Epithelial cell of proximal tubule (primary cell): ENCODE measurements at regions not wholly inside any gene's neighbourhood (a gene's known extent, or its start where the extent isn't known, plus 50 kb on each side); places are given as distances from the start of the nearest gene placed in this dataset.
"Not testable (repeated sequence)": the region's sequence is repeated elsewhere in the genome, so short reads cannot be mapped to it uniquely, and the experiment has no call there.

Experiments
- DNase-seq: peaks from one replicate; pipeline ENCODE4 v3.0.0-alpha.2; 2011; ENCODE audit warnings: low read depth
- H3K4me3 ChIP-seq: 2 replicates; pipeline ENCODE4 v1.5.1; 2011; ENCODE audit warnings: low read depth, mild to moderate bottlenecking, low read length
- CTCF ChIP-seq: conservative IDR thresholded peaks from 2 replicates; pipeline ENCODE4 v1.5.1; 2012; ENCODE audit warnings: low read depth, mild to moderate bottlenecking, low read length

- no peak for TF ChIP-seq CTCF
- no peak overlapping the region for H3K4me3 ChIP-seq
Measured at GRCh38 chr12:88860851-88861250, 280.6 kb upstream of the KITLG start.

GRCh38 chr12:88856201-88856600 is 275.9 kb upstream of the KITLG start:
- DNase-seq = no peak
- no peak overlapping the region for H3K4me3 ChIP-seq
- TF ChIP-seq CTCF = no peak

More at GRCh38 chr12:88860851-88861250, 280.6 kb upstream of the KITLG start:
- no peak for DNase-seq

- TF ChIP-seq CTCF = no peak
- no peak for DNase-seq
- H3K4me3 ChIP-seq = no peak overlapping the region
Measured at GRCh38 chr12:88855301-88855700, 275.0 kb upstream of the KITLG start.

GRCh38 chr12:88854260-88854659 is 274.0 kb upstream of the KITLG start:
- TF ChIP-seq CTCF = no peak
- no peak overlapping the region for H3K4me3 ChIP-seq
- peak; percentile 96 for DNase-seq

GRCh38 chr12:88847246-88847645 is 267.0 kb upstream of the KITLG start:
- DNase-seq, H3K4me3 ChIP-seq: not testable (repeated sequence)

- no peak for DNase-seq
- H3K4me3 ChIP-seq = no peak overlapping the region
- no peak for TF ChIP-seq CTCF
Measured at GRCh38 chr12:88844426-88844825, 264.2 kb upstream of the KITLG start.

GRCh38 chr12:88842314-88842713 is 262.0 kb upstream of the KITLG start:
- no peak for DNase-seq
- no peak overlapping the region for H3K4me3 ChIP-seq
- TF ChIP-seq CTCF = no peak

GRCh38 chr12:88839486-88839885 is 259.2 kb upstream of the KITLG start:
- H3K4me3 ChIP-seq = no peak overlapping the region
- no peak for TF ChIP-seq CTCF
- no peak for DNase-seq
